AG09309 (cell line): ENCODE measurements at regions not wholly inside any gene's neighbourhood (a gene's known extent, or its start where the extent isn't known, plus 50 kb on each side); places are given as distances from the start of the nearest gene placed in this dataset.

Experiments used
- DNase-seq: peaks from one replicate; pipeline ENCODE4 v3.0.0-alpha.2; 2010; ENCODE audit warnings: low read depth
- H3K4me3 ChIP-seq: 2 replicates; pipeline ENCODE4 v1.5.1; 2011; ENCODE audit warnings: mild to moderate bottlenecking, low read depth, low read length, moderate library complexity; ENCODE audit not compliant: control insufficient read depth
- TF ChIP-seq, protein P1 (sequence below): IDR thresholded peaks from 2 replicates; pipeline ENCODE4 v1.5.1; 2011; ENCODE audit warnings: mild to moderate bottlenecking, low read depth, low read length, inconsistent platforms; ENCODE audit not compliant: insufficient read depth, control insufficient read depth; ENCODE audit errors: missing control alignments

DNA sequence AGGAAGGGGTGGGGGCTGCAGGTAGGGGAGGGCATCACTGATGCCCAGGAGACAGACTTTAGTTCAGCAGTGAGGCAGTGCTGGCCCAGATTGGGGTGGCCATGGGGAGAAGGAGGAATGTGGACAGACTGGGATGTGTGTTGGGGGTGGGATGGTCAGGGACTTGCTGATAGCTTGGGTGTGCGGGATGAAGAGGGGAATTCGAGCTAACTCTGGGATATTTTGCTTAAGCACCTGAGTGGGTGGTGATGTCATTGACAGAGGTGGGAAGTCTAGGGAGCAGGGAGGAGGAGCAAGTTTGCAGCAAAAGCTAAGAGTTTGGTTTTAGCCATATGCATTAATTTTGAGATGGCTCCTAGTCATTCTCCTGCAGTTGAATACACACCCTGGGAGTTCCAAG lies 207.5 kb downstream of the RPLP1 start:
- no peak for DNase-seq
- TF ChIP-seq, protein P1, sequence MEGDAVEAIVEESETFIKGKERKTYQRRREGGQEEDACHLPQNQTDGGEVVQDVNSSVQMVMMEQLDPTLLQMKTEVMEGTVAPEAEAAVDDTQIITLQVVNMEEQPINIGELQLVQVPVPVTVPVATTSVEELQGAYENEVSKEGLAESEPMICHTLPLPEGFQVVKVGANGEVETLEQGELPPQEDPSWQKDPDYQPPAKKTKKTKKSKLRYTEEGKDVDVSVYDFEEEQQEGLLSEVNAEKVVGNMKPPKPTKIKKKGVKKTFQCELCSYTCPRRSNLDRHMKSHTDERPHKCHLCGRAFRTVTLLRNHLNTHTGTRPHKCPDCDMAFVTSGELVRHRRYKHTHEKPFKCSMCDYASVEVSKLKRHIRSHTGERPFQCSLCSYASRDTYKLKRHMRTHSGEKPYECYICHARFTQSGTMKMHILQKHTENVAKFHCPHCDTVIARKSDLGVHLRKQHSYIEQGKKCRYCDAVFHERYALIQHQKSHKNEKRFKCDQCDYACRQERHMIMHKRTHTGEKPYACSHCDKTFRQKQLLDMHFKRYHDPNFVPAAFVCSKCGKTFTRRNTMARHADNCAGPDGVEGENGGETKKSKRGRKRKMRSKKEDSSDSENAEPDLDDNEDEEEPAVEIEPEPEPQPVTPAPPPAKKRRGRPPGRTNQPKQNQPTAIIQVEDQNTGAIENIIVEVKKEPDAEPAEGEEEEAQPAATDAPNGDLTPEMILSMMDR, result no peak
- no peak overlapping the region for H3K4me3 ChIP-seq

- TF ChIP-seq, protein P1, result no peak
- DNase-seq, result no peak
- H3K4me3 ChIP-seq, result no peak overlapping the region
These were observed 208.2 kb downstream of the RPLP1 start for GRCh38 chr15:69660658-69661405.

GRCh38 chr15:69661446-69661845 lies 208.8 kb downstream of the RPLP1 start:
- no peak overlapping the region for H3K4me3 ChIP-seq
- no peak for DNase-seq
- TF ChIP-seq, protein P1, result no peak

DNA sequence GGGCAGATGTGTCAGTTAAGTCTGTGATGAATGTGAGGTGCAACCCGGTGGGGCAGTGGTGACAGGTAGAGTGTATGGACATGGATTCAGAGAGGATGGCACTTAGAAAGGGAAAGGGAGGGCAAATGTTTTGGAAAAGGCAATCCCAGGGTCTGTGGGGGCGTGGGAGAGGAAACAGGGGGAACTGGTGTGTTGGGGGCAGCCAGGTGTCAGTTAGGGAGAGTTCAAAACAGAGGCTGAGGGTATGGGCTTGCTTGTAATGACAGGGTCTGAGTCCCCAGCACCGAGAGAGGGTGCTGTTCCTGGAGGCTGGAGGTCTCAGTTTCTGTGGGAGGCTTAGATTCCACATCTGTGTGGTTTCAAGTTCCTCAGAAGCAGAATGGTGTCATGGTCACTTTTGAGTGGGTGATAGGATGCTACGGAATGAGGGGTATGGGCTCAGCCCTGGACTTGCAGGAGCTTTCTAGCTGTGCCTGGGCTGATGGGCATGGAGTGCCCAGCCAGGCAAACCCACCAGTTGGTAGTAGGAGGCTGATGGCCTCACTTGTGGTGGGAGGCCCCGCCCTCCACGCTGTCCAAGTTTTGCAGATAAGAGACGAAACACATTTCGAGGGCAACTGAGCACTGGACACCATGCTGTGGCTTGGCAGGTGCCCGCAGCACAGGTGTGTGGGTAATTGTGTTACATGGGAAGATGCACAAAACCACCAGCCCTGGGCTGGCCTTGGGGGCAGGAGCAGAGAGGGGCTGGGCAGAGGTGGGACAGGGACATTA lies 209.4 kb downstream of the RPLP1 start:
- no peak for DNase-seq
- no peak overlapping the region for H3K4me3 ChIP-seq
- TF ChIP-seq, protein P1, result no peak

- H3K4me3 ChIP-seq, result no peak overlapping the region
- TF ChIP-seq, protein P1, result no peak
- DNase-seq, result no peak
These were observed 210.0 kb downstream of the RPLP1 start for GRCh38 chr15:69662645-69663000.

GRCh38 chr15:69663441-69663840 lies 210.8 kb downstream of the RPLP1 start:
- no peak for DNase-seq
- no peak overlapping the region for H3K4me3 ChIP-seq
- TF ChIP-seq, protein P1, result no peak

DNA sequence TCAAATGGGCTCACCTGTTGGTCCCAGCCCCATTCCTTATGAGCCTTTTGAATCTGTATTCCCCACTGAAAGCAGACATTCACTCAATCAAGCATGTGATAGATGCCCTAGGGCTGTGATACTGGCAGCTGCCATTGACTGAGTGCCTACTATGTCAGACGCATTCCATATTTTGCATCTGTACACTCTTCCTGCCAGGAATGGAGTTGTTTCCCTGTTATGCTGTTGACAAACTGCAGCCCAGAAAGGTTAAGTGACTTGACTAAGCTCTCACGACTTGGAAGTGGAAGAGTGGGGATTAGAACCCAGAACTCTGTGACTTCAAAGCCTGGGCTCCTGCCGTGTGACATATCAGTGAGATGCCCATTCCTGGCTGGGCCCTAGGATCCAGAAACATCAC lies 211.4 kb downstream of the RPLP1 start:
- DNase-seq, result no peak
- TF ChIP-seq, protein P1, result no peak
- H3K4me3 ChIP-seq, result no peak overlapping the region
